HCT116 (cell line): ENCODE measurements at regions not wholly inside any gene's neighbourhood (a gene's known extent, or its start where the extent isn't known, plus 50 kb on each side); places are given as distances from the start of the nearest gene placed in this dataset.

ENCODE experiments used
- ATAC-seq: fragments of 200-7000 bp; cut with Tn5 transposase; 2 replicates; pipeline ENCODE4 v1.9.1; 2020; ENCODE audit warnings: mild to moderate bottlenecking, moderate library complexity
- BruUV-seq: library from RNA; stranded (reverse); fragments of 400-500 nt; replicated peaks from 2 replicates; lab custom pipeline; 2021; lab: Mats Ljungman, UMichigan
- CTCF ChIA-PET: fragments of 300-600 bp; sonication (Branson Sonifier 250); formaldehyde crosslinking; loops from one replicate; lab custom pipeline; 2021; ENCODE audit warnings: antibody characterized with exemption; lab: Charles Lee
- POLR2A ChIA-PET: fragments of 300-600, 350-600 bp; sonication (Branson Sonifier 250); formaldehyde crosslinking; loops from one replicate; lab custom pipeline; 2021; ENCODE audit warnings: antibody characterized with exemption; lab: Charles Lee
- RAD21 ChIA-PET, 2 experiments: fragments of 300-600 bp; sonication (Branson Sonifier 250); formaldehyde crosslinking; loops; one replicate each; lab custom pipeline; 2023; ENCODE audit warnings: low total read pairs in 2 of 2; ENCODE audit not compliant: uncharacterized antibody in 2 of 2, unreplicated experiment in 2 of 2, low non-redundant PET in 1 of 2; lab: Charles Lee
- DNase-seq: peaks from one replicate; pipeline ENCODE4 v3.0.0-alpha.2; 2010; ENCODE audit warnings: low read depth, low spot score
- H2AFZ ChIP-seq: fragments of 200-600 bp; shearing (Covaris generic), sonication (generic); 2 replicates; pipeline ENCODE4 v1.6.1; 2017; ENCODE audit warnings: low read depth, mixed run types, mixed read lengths, antibody characterized with exemption, low read length; ENCODE audit not compliant: poor library complexity, severe bottlenecking
- H3K27ac ChIP-seq: 2 replicates; pipeline ENCODE4 v1.5.1; 2012; ENCODE audit warnings: low read depth, low read length
- H3K27me3 ChIP-seq: fragments of 200-600 bp; sonication (generic); 2 replicates; pipeline ENCODE4 v1.6.1; 2016; ENCODE audit warnings: mixed run types, low read length, mixed read lengths; ENCODE audit not compliant: insufficient read depth
- H3K36me3 ChIP-seq, 2 experiments: fragments of 200-500 bp in 1 of 2; fragments of 200-600 bp in 1 of 2; sonication (Bioruptor generic) in 1 of 2; sonication (generic) in 1 of 2; 2 replicates each; pipeline versions ENCODE4 v1.5.1 to v1.6.1; 2014 to 2016; ENCODE audit warnings: low read length in 2 of 2, inconsistent platforms in 1 of 2, mixed read lengths in 1 of 2, mixed run types in 1 of 2; ENCODE audit not compliant: insufficient read depth in 2 of 2, control insufficient read depth in 1 of 2
- H3K4me1 ChIP-seq, 2 experiments: fragments of 200-600 bp in 1 of 2; sonication (generic) in 1 of 2; 2 replicates each; pipeline versions ENCODE4 v1.5.1 to v1.6.1; 2012 to 2017; ENCODE audit warnings: low read length in 2 of 2, inconsistent platforms in 1 of 2, mild to moderate bottlenecking in 1 of 2, mixed read lengths in 1 of 2, mixed run types in 1 of 2, moderate library complexity in 1 of 2; ENCODE audit not compliant: insufficient read depth in 2 of 2, control insufficient read depth in 1 of 2
- H3K4me2 ChIP-seq: fragments of 200-600 bp; sonication (generic); 2 replicates; pipeline ENCODE4 v1.6.1; 2017; ENCODE audit warnings: mixed run types, low read length, mixed read lengths
- H3K4me3 ChIP-seq, 2 experiments: fragments of 200-600 bp in 1 of 2; sonication (generic) in 1 of 2; replicated peaks in 1 of 2; 2 replicates each; pipeline ENCODE4 v1.5.1; 2011 to 2016; ENCODE audit warnings: low read length in 2 of 2, control low read depth in 1 of 2, low read depth in 1 of 2, mild to moderate bottlenecking in 1 of 2, mixed read lengths in 1 of 2, mixed run types in 1 of 2
- H3K79me2 ChIP-seq: fragments of 200-600 bp; sonication (generic); 2 replicates; pipeline ENCODE4 v1.6.1; 2017; ENCODE audit warnings: mild to moderate bottlenecking, mixed run types, low read length, moderate library complexity, mixed read lengths; ENCODE audit not compliant: insufficient read depth
- H3K9ac ChIP-seq: fragments of 200-600 bp; sonication (generic); 2 replicates; pipeline ENCODE4 v1.6.1; 2016; ENCODE audit warnings: low read length, mixed read lengths
- H3K9me2 ChIP-seq: fragments of 200-600 bp; sonication (generic), shearing (Covaris generic); 2 replicates; pipeline ENCODE4 v1.6.1; 2017; ENCODE audit warnings: mixed run types, mild to moderate bottlenecking, moderate library complexity; ENCODE audit not compliant: insufficient read depth
- H3K9me3 ChIP-seq, 2 experiments: fragments of 200-500 bp in 1 of 2; fragments of 200-600 bp in 1 of 2; sonication (Bioruptor generic) in 1 of 2; sonication (generic) in 1 of 2; 2 replicates each; pipeline ENCODE4 v1.6.1; 2014 to 2017; ENCODE audit warnings: low read length in 2 of 2, mixed read lengths in 2 of 2, inconsistent platforms in 1 of 2, low read depth in 1 of 2, mild to moderate bottlenecking in 1 of 2, mixed run types in 1 of 2, moderate library complexity in 1 of 2; ENCODE audit not compliant: control insufficient read depth in 1 of 2, insufficient read depth in 1 of 2
- H4K20me1 ChIP-seq: fragments of 200-600 bp; sonication (generic), shearing (Covaris generic); 2 replicates; pipeline ENCODE4 v1.6.1; 2017; ENCODE audit warnings: mixed run types, mild to moderate bottlenecking, moderate library complexity; ENCODE audit not compliant: insufficient read depth
- CBX3 ChIP-seq: IDR thresholded peaks from 2 replicates; pipeline ENCODE4 v1.6.1; 2012; ENCODE audit warnings: low read depth
- CEBPB ChIP-seq: IDR thresholded peaks from 2 replicates; pipeline ENCODE4 v1.6.1; 2012; ENCODE audit warnings: low read depth
- EGR1 ChIP-seq: IDR thresholded peaks from 2 replicates; pipeline ENCODE4 v1.6.1; 2012; ENCODE audit warnings: low read depth
- ELF1 ChIP-seq: IDR thresholded peaks from 2 replicates; pipeline ENCODE4 v1.6.1; 2012; ENCODE audit warnings: low read depth, borderline replicate concordance
- EZH2phosphoT487 ChIP-seq: fragments of 200-600 bp; IDR thresholded peaks from 2 replicates; pipeline ENCODE4 v1.6.1; 2018; ENCODE audit warnings: antibody characterized with exemption, borderline replicate concordance
- FOSL1 ChIP-seq: IDR thresholded peaks from 2 replicates; pipeline ENCODE4 v1.6.1; 2012; ENCODE audit warnings: low read depth
- POLR2AphosphoS5 ChIP-seq: IDR thresholded peaks from 2 replicates; pipeline ENCODE4 v1.6.1; 2011; ENCODE audit warnings: mild to moderate bottlenecking, low read depth, low read length, moderate library complexity
- SIN3A ChIP-seq: IDR thresholded peaks from 2 replicates; pipeline ENCODE4 v1.6.1; 2012; ENCODE audit warnings: low read depth
- TCF7L2 ChIP-seq: IDR thresholded peaks from 2 replicates; pipeline ENCODE4 v1.7.0; 2011; ENCODE audit warnings: borderline replicate concordance, inconsistent platforms; ENCODE audit not compliant: insufficient read depth, insufficient read length; ENCODE audit errors: extremely low read depth
- intact Hi-C: fragments of 100-400 bp; cut with micrococcal nuclease; formaldehyde crosslinking; loops from 2 replicates; pipeline ENCODE4 v1.10.0; 2022
- TF ChIP-seq, protein P1 (sequence below): IDR thresholded peaks from 2 replicates; pipeline ENCODE4 v1.6.1; 2012
- TF ChIP-seq, protein P2 (sequence below): IDR thresholded peaks from 2 replicates; pipeline ENCODE4 v1.6.1; 2012; ENCODE audit warnings: low read depth

DNA sequence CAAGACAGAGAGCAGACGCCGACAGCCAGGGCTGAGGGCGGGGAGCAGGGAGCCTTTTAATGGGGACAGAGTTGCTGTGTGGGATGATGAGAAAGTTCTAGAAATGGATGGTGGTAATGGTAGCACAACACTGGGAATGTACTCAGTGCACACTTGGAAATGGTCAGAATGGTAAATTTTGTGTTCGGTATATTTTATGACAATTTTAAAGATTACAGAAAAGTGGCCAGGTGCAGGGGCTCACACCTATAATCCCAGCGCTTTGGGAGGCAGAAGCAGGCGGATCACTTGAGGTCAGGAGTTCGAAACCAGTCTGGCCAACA, 243.2 kb upstream of the CIBAR2 start:
- CTCF ChIA-PET, result interaction anchor here (1.3 kb wide), 1 partner anchor 61 kb away, joined by 3 read pairs; no protein-coding TSS in a partner anchor
- RAD21 ChIA-PET, result no interaction called here
- BruUV-seq, result no TSS peak
- Histone ChIP-seq H3K9me2 (no peaks in the 10 kb centered on the region), H3K4me1 (peaks cover 40 to 43% of the 10 kb centered on the region in 2 experiments), H3K4me2 (no peak overlapping the region), H2AFZ (no peak overlapping the region), H3K9me3 (peaks cover 4 to 9% of the 10 kb centered on the region in 2 experiments; a peak in 1 of 4 replicates), H3K79me2 (no peaks in the 10 kb centered on the region), H3K4me3 (no peak overlapping the region), H4K20me1 (no peaks in the 10 kb centered on the region), H3K27me3 (no peaks in the 10 kb centered on the region), H3K9ac (no peak overlapping the region)
- DNase-seq (no peak), ATAC-seq (no peak)
- intact Hi-C loops, result no loop called here
- no peak for TF ChIP-seq TCF7L2
- no peak for TF ChIP-seq CBX3
- TF ChIP-seq, all 23 proteins: peak for 0
- Histone ChIP-seq H3K36me3 (no peaks in the 10 kb centered on the region), H3K27ac (no peak overlapping the region)
- POLR2A ChIA-PET, result no interaction called here

DNA sequence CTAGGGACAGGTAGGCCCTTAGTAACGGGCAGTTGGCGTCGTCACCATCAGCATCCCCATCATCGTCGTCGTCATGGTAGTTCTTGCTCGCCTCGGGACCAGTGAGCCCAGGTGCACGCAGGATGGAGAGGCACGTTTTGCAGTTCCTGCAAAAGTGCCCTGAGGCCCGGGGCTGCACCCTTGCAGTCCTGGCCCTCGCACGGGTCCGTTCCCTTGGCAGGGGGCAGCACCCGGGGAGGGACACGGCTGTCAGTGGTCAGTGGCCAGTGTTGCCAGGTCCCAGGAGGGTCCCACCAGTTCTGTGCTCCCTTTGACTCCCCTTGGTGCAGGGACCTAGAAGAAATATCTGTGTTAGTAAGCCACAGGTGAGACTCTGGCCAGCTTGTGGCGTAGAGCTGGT, 243.9 kb upstream of the CIBAR2 start:
- no peak overlapping the region for H3K4me2 ChIP-seq
- no peaks in the 10 kb centered on the region for H3K36me3 ChIP-seq
- no peak for TF ChIP-seq FOSL1
- no peak for TF ChIP-seq ELF1
- TF ChIP-seq TCF7L2, result no peak
- TF ChIP-seq SIN3A, result no peak
- no peak for TF ChIP-seq CEBPB
- TF ChIP-seq, protein P1, sequence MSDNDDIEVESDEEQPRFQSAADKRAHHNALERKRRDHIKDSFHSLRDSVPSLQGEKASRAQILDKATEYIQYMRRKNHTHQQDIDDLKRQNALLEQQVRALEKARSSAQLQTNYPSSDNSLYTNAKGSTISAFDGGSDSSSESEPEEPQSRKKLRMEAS, result no peak
- TF ChIP-seq EZH2phosphoT487, result no peak
- no peak for TF ChIP-seq POLR2AphosphoS5
- TF ChIP-seq, protein P2, sequence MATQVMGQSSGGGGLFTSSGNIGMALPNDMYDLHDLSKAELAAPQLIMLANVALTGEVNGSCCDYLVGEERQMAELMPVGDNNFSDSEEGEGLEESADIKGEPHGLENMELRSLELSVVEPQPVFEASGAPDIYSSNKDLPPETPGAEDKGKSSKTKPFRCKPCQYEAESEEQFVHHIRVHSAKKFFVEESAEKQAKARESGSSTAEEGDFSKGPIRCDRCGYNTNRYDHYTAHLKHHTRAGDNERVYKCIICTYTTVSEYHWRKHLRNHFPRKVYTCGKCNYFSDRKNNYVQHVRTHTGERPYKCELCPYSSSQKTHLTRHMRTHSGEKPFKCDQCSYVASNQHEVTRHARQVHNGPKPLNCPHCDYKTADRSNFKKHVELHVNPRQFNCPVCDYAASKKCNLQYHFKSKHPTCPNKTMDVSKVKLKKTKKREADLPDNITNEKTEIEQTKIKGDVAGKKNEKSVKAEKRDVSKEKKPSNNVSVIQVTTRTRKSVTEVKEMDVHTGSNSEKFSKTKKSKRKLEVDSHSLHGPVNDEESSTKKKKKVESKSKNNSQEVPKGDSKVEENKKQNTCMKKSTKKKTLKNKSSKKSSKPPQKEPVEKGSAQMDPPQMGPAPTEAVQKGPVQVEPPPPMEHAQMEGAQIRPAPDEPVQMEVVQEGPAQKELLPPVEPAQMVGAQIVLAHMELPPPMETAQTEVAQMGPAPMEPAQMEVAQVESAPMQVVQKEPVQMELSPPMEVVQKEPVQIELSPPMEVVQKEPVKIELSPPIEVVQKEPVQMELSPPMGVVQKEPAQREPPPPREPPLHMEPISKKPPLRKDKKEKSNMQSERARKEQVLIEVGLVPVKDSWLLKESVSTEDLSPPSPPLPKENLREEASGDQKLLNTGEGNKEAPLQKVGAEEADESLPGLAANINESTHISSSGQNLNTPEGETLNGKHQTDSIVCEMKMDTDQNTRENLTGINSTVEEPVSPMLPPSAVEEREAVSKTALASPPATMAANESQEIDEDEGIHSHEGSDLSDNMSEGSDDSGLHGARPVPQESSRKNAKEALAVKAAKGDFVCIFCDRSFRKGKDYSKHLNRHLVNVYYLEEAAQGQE, result no peak
- no peak for TF ChIP-seq EGR1
- no peak overlapping the region for H3K9ac ChIP-seq
- no peak overlapping the region for H2AFZ ChIP-seq
- H3K27ac ChIP-seq, result no peak overlapping the region
- no TSS peak for BruUV-seq
- H4K20me1 ChIP-seq, result no peaks in the 10 kb centered on the region
- ChIA-PET CTCF (no interaction called here), RAD21 (no interaction called here), POLR2A (no interaction called here)
- H3K79me2 ChIP-seq, result no peaks in the 10 kb centered on the region
- ATAC-seq, result no peak
- H3K9me2 ChIP-seq, result no peaks in the 10 kb centered on the region
- H3K4me1 ChIP-seq, result peaks cover 33 to 38% of the 10 kb centered on the region in 2 experiments
- H3K9me3 ChIP-seq, result peaks cover 4 to 9% of the 10 kb centered on the region in 2 experiments; a peak in 1 of 4 replicates
- no peak overlapping the region for H3K4me3 ChIP-seq
- intact Hi-C loops, result no loop called here
- H3K27me3 ChIP-seq, result no peaks in the 10 kb centered on the region
- DNase-seq, result no peak
